ENCODE measurements at regions not wholly inside any gene's neighbourhood (a gene's known extent, or its start where the extent isn't known, plus 50 kb on each side); places are given as distances from the start of the nearest gene placed in this dataset.

GRCh38 chr18:28313602-28314001, 136.7 kb upstream of the CDH2 start:
- no peak for DNase-seq (ENCODE audit: low read depth in 2 of 2)
- H3K4me3 ChIP-seq (replicated peaks in 1 of 2; ENCODE audit: low read depth in 2 of 2, low read length in 2 of 2) = no peak overlapping the region
- no peak for TF ChIP-seq CTCF (IDR thresholded peaks at IDR 0.05; ENCODE audit: low read depth, low read length)

GRCh38 chr18:28288784-28289183, 111.9 kb upstream of the CDH2 start:
- no peak for TF ChIP-seq CTCF (IDR thresholded peaks at IDR 0.05; ENCODE audit: low read depth, low read length)
- H3K4me3 ChIP-seq (replicated peaks in 1 of 2; ENCODE audit: low read depth in 2 of 2, low read length in 2 of 2) = no peak overlapping the region
- no peak for DNase-seq (ENCODE audit: low read depth in 2 of 2)

- no peak overlapping the region for H3K4me3 ChIP-seq (replicated peaks in 1 of 2; ENCODE audit: low read depth in 2 of 2, low read length in 2 of 2)
- TF ChIP-seq CTCF (IDR thresholded peaks at IDR 0.05; ENCODE audit: low read depth, low read length) = no peak
- no peak for DNase-seq (ENCODE audit: low read depth in 2 of 2)
Measured at GRCh38 chr18:28287146-28287545, 110.2 kb upstream of the CDH2 start.

GRCh38 chr18:28284132-28284531, 107.2 kb upstream of the CDH2 start:
- DNase-seq (ENCODE audit: low read depth in 2 of 2) = peak in 1 of 2 donors; percentile 35
- H3K4me3 ChIP-seq (replicated peaks in 1 of 2; ENCODE audit: low read depth in 2 of 2, low read length in 2 of 2) = no peak overlapping the region
- TF ChIP-seq CTCF (IDR thresholded peaks at IDR 0.05; ENCODE audit: low read depth, low read length) = no peak

- DNase-seq (ENCODE audit: low read depth in 2 of 2) = no peak
- H3K4me3 ChIP-seq (replicated peaks in 1 of 2; ENCODE audit: low read depth in 2 of 2, low read length in 2 of 2) = no peak overlapping the region
- no peak for TF ChIP-seq CTCF (IDR thresholded peaks at IDR 0.05; ENCODE audit: low read depth, low read length)
Measured at GRCh38 chr18:28281400-28281799, 104.5 kb upstream of the CDH2 start.

GRCh38 chr18:28269750-28270149, 92.8 kb upstream of the CDH2 start:
- no peak overlapping the region for H3K4me3 ChIP-seq (replicated peaks in 1 of 2; ENCODE audit: low read depth in 2 of 2, low read length in 2 of 2)
- TF ChIP-seq CTCF (IDR thresholded peaks at IDR 0.05; ENCODE audit: low read depth, low read length) = no peak
- DNase-seq (ENCODE audit: low read depth in 2 of 2) = no peak

GRCh38 chr18:28267878-28268625, 91.1 kb upstream of the CDH2 start:
- H3K4me3 ChIP-seq (replicated peaks in 1 of 2; ENCODE audit: low read depth in 2 of 2, low read length in 2 of 2) = no peak overlapping the region
- peak; percentile 49 to 58 for DNase-seq (ENCODE audit: low read depth in 2 of 2)
- no peak for TF ChIP-seq CTCF (IDR thresholded peaks at IDR 0.05; ENCODE audit: low read depth, low read length)
